ENCODE measurements at regions not wholly inside any gene's neighbourhood (a gene's known extent, or its start where the extent isn't known, plus 50 kb on each side); places are given as distances from the start of the nearest gene placed in this dataset.

DNA sequence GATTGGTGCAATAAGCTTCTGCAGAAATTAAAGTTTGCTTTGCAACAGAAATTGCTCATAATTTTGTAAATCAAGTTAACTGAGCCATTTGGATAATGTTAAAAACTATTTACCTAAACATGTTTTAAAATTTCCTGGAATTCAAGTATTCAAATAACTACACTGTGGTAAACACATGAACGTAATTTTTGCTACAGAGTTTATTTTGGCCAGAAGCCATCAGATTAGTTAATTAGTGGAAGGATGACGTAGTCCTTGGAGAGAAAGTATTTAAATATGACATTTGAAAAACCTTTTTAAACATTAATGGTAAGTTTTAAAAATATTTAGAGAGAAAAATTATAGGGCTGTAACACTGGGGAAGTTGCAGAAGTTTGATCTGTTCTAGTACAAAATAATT is 121.2 kb upstream of the UST start:
- ATAC-seq (no peak), DNase-seq (ENCODE audit: low read depth, low spot score) (no peak)
- no peaks in the 10 kb centered on the region for H3K4me1 ChIP-seq (ENCODE audit: control insufficient read depth in 1 of 2, insufficient read depth in 2 of 2, low read length in 2 of 2)
- intact Hi-C loops (cut with micrococcal nuclease) = no loop called here
- H3K4me3 ChIP-seq (replicated peaks in 1 of 2; ENCODE audit: low read depth in 1 of 2, low read length in 2 of 2) = no peak overlapping the region
- ChIA-PET CTCF (no interaction called here), RAD21 (ENCODE audit: low non-redundant PET in 1 of 2, low total read pairs in 2 of 2, uncharacterized antibody in 2 of 2, unreplicated experiment in 2 of 2) (no interaction called here), POLR2A (no interaction called here)
- no peak overlapping the region for H3K27ac ChIP-seq (ENCODE audit: low read depth, low read length)
- no peaks in the 10 kb centered on the region for H3K27me3 ChIP-seq (ENCODE audit: insufficient read depth, low read length)
- H3K9ac ChIP-seq (ENCODE audit: low read length) = no peak overlapping the region
- no peak for TF ChIP-seq SP1 (IDR thresholded peaks at IDR 0.05; ENCODE audit: low read depth)
- no peaks in the 10 kb centered on the region for H3K9me2 ChIP-seq (ENCODE audit: insufficient read depth)
- H3K9me3 ChIP-seq (ENCODE audit: control insufficient read depth in 1 of 2, insufficient read depth in 1 of 2, low read depth in 1 of 2, low read length in 2 of 2) = no peaks in the 10 kb centered on the region
- H3K79me2 ChIP-seq (ENCODE audit: insufficient read depth, low read length) = no peaks in the 10 kb centered on the region
- no TSS peak for BruUV-seq (replicated peaks)
- no peak overlapping the region for H3K4me2 ChIP-seq (ENCODE audit: low read length)
- no peak overlapping the region for H2AFZ ChIP-seq (ENCODE audit: low read depth, low read length, poor library complexity, severe bottlenecking)
- no peaks in the 10 kb centered on the region for H4K20me1 ChIP-seq (ENCODE audit: insufficient read depth)
- no peaks in the 10 kb centered on the region for H3K36me3 ChIP-seq (ENCODE audit: control insufficient read depth in 1 of 2, insufficient read depth in 2 of 2, low read length in 2 of 2)

DNA sequence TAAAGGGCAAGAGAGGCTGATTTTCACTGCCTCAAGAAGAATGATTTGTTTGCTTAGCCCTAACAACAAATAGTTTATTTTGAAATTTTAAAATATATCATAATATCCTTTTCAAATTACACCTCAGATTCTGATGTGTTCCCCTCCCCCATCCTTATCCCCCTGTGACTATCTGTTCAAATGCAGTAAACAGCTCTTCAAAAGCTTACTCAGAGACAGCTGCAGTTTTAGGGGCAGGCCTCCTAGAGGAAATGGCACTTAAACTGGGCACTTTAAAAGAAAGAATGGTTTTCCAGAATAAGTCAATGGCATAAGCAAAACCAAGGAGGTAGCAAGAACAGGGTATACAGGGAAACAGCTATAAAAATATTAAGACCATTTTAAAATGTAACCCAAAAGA is 118.6 kb upstream of the UST start:
- intact Hi-C loops (cut with micrococcal nuclease) = no loop called here
- TF ChIP-seq YY1 (IDR thresholded peaks at IDR 0.05; ENCODE audit: extremely low read depth, insufficient replicate concordance, low read depth, low read length) (no peak), POLR2A (IDR thresholded peaks at IDR 0.05; ENCODE audit: borderline replicate concordance, extremely low read depth, insufficient read depth, insufficient read length) (no peak), CBX3 (IDR thresholded peaks at IDR 0.05; ENCODE audit: low read depth) (no peak), CEBPB (IDR thresholded peaks at IDR 0.05; ENCODE audit: low read depth) (no peak), EZH2phosphoT487 (IDR thresholded peaks at IDR 0.05; ENCODE audit: borderline replicate concordance) (no peak)
- TF ChIP-seq, protein P1, sequence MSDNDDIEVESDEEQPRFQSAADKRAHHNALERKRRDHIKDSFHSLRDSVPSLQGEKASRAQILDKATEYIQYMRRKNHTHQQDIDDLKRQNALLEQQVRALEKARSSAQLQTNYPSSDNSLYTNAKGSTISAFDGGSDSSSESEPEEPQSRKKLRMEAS (IDR thresholded peaks at IDR 0.05) = no peak
- TF ChIP-seq, protein P2, sequence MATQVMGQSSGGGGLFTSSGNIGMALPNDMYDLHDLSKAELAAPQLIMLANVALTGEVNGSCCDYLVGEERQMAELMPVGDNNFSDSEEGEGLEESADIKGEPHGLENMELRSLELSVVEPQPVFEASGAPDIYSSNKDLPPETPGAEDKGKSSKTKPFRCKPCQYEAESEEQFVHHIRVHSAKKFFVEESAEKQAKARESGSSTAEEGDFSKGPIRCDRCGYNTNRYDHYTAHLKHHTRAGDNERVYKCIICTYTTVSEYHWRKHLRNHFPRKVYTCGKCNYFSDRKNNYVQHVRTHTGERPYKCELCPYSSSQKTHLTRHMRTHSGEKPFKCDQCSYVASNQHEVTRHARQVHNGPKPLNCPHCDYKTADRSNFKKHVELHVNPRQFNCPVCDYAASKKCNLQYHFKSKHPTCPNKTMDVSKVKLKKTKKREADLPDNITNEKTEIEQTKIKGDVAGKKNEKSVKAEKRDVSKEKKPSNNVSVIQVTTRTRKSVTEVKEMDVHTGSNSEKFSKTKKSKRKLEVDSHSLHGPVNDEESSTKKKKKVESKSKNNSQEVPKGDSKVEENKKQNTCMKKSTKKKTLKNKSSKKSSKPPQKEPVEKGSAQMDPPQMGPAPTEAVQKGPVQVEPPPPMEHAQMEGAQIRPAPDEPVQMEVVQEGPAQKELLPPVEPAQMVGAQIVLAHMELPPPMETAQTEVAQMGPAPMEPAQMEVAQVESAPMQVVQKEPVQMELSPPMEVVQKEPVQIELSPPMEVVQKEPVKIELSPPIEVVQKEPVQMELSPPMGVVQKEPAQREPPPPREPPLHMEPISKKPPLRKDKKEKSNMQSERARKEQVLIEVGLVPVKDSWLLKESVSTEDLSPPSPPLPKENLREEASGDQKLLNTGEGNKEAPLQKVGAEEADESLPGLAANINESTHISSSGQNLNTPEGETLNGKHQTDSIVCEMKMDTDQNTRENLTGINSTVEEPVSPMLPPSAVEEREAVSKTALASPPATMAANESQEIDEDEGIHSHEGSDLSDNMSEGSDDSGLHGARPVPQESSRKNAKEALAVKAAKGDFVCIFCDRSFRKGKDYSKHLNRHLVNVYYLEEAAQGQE (IDR thresholded peaks at IDR 0.05; ENCODE audit: low read depth) = no peak
- Histone ChIP-seq H3K4me3 (replicated peaks in 1 of 2; ENCODE audit: low read depth in 1 of 2, low read length in 2 of 2) (no peak overlapping the region), H2AFZ (ENCODE audit: low read depth, low read length, poor library complexity, severe bottlenecking) (no peak overlapping the region), H3K9me3 (ENCODE audit: control insufficient read depth in 1 of 2, insufficient read depth in 1 of 2, low read depth in 1 of 2, low read length in 2 of 2) (no peaks in the 10 kb centered on the region), H3K36me3 (ENCODE audit: control insufficient read depth in 1 of 2, insufficient read depth in 2 of 2, low read length in 2 of 2) (no peaks in the 10 kb centered on the region), H3K79me2 (ENCODE audit: insufficient read depth, low read length) (no peaks in the 10 kb centered on the region), H3K27ac (ENCODE audit: low read depth, low read length) (no peak overlapping the region), H4K20me1 (ENCODE audit: insufficient read depth) (no peaks in the 10 kb centered on the region), H3K4me2 (ENCODE audit: low read length) (no peak overlapping the region), H3K9me2 (ENCODE audit: insufficient read depth) (no peaks in the 10 kb centered on the region), H3K27me3 (ENCODE audit: insufficient read depth, low read length) (no peaks in the 10 kb centered on the region), H3K9ac (ENCODE audit: low read length) (no peak overlapping the region), H3K4me1 (ENCODE audit: control insufficient read depth in 1 of 2, insufficient read depth in 2 of 2, low read length in 2 of 2) (no peaks in the 10 kb centered on the region)
- BruUV-seq (replicated peaks) = no TSS peak
- ATAC-seq (no peak), DNase-seq (ENCODE audit: low read depth, low spot score) (no peak)
- ChIA-PET RAD21 (ENCODE audit: low non-redundant PET in 1 of 2, low total read pairs in 2 of 2, uncharacterized antibody in 2 of 2, unreplicated experiment in 2 of 2) (no interaction called here), POLR2A (no interaction called here), CTCF (no interaction called here)
